Pons (tissue), 1 donor: ENCODE measurements at regions not wholly inside any gene's neighbourhood (a gene's known extent, or its start where the extent isn't known, plus 50 kb on each side); places are given as distances from the start of the nearest gene placed in this dataset.
"Not testable (repeated sequence)": the region's sequence is repeated elsewhere in the genome, so short reads cannot be mapped to it uniquely, and the experiment has no call there.

Experiments used
- DNase-seq: peaks from one replicate; pipeline ENCODE4 v3.0.0-alpha.2; 2016; ENCODE audit warnings: low spot score

DNA sequence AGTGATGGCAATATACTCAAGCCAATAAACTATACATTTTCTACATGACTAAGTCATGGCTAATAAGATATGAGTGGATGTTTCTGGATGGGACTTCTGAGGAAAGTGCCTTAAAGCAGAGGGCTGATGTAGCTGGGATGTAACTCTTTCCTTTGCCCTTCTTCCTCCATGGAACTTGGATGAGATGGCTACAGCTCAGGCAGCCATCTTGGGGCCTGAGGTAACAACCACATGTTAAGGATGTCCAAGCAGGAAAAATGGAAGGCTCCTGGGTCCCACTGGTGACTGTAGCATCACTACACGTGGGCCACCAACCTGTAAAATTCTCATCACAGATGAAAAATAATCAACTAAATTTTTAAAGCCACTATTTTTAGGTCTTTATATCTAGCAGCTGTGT lies 54.4 kb upstream of the GRIP1 start:
- DNase-seq = no peak

DNA sequence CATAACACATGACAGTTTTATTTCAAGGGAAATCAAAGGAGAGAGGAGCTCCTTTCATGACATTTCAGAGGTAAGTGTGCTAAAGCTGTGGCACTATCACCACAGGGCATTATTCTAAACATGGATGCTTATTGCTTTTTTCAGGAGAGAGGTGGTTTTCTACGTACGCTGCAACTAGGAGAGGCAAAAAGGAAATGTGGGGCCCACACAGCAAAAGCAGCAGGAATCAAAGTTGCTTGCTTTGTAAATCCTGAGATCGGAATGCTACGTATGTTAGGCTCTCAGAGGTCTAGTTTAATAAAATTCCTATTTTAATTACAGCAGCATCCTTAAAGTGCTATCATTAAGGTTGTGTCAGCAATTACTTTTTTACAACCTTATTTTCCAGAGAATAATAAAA lies 55.0 kb upstream of the GRIP1 start:
- no peak for DNase-seq

DNA sequence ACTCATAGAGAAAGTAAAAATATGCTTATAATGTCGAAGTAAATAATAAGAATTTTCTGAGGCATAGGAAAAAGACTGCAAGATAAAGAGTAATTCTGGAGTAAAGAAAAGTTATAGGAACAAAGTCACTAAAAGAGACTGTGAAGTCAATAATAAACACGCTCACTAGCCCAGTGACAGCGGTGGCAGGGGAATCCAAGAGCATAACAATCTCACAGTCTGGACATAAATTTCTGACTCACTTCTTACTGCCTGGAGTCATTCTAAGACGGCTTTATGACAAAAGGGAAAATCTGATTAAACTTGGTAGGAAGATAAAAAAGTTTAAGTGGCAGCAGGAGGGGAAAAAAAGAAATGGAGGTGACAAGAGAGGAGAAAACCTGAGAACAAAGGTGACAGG lies 56.4 kb upstream of the GRIP1 start:
- no peak for DNase-seq

DNA sequence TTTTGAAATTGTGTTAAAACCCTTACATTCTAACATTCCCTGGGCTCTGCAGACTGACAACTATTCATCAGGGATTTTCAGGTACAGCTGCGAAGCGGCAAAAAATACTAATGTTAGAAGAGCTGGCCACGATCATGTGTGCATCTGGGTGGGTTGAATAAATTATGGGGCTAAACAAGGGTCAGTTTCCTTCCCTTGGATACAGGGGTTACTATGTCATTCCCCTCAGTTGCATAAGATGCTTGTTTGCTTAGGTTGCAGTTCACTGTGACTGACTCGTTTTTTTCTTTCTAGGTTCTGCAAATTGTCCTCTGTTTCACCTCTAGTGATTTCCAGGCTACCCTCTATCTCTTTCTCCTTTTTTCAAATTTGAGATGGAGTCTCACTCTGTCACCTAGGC lies 58.1 kb upstream of the GRIP1 start:
- DNase-seq = no peak

DNA sequence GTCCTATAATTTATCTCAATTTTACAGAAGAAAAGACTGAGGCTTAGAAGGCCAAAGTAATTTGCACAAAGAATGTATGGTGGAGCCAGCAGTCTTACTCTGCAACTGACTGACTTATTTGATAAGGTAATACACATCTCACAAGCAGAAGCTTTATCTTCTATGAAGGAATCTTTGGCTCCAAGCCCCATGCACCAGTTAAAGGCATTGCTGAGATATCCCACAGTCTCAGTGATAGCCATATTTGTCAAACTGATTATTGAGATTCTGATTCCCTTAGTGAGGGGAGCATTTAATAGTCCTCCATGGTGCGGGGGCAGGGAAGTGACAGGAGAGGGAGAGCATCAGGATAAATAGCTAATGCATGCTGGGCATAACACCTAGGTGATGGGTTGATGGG lies 60.4 kb upstream of the GRIP1 start:
- DNase-seq = no peak

DNA sequence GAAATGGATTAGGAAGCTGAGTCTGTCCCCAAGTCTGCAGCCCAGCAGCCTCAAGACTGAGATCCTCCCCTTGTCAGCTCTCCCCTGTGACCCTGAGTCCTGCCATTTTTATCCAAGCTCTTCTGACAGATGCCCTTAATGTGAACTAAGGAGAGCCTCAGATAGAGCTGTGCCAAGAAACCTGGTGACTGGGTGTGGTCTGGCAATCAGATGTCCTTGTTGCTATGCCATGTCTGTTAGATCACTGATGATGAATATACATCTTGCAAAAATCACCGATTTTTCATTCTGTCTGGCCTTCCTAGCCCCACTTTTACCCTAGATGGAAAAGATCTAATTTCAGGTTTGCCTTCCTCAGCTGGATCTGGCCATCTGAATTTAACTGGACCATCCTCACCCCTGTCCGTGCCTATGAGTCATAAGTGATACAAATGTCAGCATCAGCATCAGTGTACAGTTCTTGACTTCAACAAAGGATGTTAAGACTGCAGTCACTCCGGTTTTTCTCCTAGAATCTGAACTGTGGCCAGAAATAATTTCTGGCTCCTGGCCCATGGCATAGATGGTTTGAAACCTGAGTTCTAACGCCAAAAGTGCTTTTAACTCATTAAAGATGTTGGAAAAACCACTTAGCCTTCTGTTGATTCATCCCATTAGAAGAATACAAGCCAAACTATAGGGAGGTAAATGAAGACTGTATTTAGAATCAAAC lies 61.2 kb upstream of the GRIP1 start:
- no peak for DNase-seq

DNA sequence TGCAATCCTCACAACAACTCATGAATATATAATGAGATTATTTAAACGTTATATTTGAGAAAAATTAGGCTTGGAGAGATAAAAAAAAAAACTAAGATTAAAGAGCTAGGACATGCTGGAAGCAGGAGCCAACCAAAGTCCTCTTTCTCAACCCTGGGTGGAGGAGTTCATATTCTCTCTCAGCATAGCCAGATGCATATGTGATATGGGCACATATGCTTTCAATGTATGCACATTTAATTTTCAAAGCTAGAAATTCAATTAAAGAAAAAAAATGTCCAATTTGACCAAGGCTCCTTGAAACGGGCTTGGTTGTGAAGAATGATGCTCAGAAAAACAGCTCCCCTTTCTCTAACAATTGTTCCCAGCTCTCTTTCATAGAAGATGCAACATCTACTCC lies 61.9 kb upstream of the GRIP1 start:
- no peak for DNase-seq

DNA sequence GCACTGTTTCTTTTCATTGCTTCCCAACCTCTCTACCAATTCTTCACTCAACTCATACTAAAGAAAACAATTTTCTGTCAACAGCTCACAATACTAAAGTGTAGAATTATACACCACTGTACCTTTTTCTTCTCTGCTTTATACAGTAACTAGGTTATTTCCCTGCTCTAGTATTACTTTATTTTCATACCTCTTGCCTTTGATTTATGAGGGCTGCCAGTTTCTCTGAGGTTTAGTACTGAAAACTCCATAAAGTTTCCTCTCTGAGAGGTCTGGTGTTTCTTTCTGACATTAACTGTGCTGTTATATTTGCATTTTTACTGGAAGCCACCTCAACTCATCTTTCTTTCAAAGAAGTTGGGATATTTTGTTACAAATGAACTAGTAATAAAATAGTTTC lies 63.0 kb upstream of the GRIP1 start:
- no peak for DNase-seq

DNA sequence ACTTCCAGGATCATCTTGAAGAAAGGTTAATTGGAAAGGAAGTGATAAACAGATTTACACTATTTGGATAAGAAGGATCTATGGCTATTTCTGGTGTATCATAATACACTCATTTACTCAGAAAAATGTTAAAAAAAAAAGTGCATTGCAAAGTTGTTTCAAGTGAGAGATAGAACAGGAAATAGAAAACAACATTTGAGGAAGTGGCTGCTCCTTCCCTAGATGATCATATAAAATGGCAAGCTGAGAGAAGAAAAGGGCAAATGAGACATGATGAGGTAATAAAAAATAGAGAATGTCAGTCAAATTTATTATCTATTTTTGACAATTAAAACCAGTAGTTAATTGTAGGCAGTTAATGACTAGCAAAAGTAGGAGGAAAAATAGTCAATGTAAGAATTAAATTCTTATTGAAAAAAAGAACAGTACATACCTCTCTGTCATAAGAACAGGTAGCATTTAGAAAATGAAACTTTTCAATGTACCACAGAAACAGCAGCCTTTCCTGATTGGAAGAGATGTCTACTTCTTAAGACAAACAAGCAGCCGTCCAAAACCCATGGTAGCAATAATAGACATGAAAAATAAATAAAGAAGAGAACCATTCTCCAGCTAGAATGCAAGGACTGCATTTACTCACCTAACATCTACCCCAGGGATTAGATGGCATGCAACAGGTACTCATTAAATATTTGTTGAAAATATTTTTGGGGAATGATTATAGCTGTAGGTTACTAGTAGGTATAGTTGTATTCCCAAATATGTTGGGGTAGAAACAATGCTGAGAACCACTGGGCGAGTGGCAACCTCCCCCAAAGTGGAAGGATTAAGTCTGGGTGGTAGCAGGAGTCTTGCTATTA lies 63.9 kb upstream of the GRIP1 start:
- no peak for DNase-seq

DNA sequence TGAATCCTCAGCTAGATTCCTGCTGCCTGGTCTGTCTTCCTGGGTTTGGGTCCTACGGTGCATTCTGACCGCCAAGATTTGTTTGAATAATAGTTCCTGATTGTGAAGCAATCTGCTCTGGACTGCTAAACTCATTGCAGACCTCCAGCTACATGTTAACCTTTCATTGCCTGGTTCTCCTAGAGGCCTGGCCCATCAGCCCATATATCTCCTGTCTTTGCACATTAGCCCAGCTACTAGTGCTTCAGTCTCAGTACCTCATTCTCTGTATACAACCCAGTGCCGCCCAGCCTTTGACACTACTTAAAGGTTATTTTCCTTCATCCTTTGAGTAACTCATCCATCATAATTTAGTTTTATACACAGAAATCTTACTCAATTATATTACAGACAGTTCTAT lies 65.6 kb upstream of the GRIP1 start:
- DNase-seq = no peak

DNA sequence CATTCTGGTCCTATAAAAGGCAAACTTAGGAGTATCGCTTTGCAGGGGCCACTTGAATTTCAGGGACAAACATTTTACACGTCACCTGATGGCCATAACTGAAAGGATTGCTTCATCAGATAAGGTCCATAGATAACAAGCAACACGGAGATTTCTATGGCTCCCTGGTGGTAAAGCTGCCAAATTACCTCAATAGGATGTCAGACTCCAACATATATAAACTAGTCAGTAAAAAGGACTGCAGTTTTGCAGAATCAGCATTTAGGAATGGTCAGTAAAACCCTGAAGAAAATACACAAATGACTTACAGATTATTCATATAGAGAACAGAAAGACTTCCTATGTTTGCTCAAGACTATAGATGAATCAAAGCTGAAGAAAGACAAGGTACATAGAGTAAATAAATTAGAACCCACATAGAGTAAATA lies 66.1 kb upstream of the GRIP1 start:
- DNase-seq = no peak

DNA sequence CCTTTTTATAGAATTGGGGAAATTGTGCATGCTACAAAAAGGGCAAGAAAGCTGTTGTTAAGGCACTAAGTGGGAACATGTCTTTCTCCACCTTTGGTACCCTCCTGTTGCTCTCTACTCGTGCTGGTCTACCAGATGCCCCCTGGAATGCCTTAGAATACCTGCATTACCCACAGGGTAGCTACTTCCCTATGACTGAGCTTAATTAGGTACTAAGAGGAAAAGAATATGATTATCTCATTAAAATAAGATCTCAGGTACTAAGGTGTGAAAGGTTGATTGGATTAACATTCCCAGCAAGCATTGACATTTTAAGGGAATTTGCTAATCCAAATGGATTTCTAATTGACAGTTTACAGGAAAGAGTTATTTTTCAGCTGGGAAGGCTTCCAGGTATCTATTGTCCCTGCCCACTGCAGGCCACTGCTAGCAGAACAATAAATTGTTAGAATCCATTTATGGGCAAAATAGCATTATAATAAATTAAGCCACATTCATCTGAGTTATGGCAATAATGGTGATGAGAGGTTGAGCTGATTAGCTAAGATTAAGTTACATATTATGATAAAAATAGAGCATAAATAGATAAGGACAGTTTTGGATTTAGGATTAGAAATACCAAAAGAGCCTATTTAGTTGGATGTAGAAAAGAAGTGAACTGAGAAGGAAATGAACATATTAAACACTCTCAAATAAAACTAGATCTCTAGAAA lies 67.8 kb upstream of the GRIP1 start:
- no peak for DNase-seq

DNA sequence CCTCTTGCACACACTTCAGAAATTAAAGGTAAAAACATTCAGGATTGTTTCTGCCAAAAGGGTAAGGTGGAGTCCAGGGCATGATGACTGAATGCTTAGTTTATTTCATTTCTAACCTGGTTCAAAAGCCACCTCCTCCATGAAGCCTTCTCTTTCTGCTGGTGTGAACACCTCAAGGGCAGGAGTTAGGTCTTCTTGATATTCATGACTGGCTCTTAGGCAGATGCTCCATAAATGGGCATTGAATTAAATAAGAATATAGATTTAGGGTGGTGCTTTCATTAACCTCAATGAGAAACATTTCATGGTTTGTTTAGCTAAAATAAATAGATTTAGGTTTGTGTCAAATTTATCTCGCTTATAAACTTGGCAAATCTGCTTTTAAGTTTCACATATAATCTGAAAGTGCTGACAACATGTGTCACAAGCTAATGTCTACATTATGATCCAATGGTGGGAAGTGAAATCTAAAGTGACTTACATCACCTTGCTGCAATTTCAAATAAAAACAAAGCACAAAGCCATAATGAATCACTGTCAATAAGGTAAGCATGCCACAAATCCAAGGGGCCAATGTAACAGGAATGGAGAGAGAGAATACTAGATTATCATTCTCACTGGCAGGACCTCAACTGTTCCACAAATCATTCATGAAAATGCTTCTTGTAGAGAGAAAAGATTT lies 72.7 kb upstream of the GRIP1 start:
- no peak for DNase-seq

DNA sequence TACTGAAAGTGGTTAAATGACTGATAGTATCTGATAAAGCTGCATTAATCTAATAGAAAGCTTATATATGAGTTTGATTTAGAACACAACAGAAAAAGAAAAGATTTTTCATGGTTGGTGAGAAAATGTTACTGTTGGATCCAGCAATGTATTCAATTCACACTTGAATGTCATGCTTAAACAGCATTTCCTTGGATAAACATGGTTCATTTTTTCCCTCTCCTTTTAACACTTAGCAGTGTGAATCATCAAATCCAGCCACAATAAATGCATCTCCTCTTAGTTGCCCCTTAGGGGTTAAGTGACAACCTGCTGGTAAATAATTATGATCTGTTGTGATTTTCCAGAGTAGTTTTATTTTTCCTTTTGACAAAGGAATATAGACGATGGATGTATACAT lies 74.9 kb upstream of the GRIP1 start:
- DNase-seq = no peak

DNA sequence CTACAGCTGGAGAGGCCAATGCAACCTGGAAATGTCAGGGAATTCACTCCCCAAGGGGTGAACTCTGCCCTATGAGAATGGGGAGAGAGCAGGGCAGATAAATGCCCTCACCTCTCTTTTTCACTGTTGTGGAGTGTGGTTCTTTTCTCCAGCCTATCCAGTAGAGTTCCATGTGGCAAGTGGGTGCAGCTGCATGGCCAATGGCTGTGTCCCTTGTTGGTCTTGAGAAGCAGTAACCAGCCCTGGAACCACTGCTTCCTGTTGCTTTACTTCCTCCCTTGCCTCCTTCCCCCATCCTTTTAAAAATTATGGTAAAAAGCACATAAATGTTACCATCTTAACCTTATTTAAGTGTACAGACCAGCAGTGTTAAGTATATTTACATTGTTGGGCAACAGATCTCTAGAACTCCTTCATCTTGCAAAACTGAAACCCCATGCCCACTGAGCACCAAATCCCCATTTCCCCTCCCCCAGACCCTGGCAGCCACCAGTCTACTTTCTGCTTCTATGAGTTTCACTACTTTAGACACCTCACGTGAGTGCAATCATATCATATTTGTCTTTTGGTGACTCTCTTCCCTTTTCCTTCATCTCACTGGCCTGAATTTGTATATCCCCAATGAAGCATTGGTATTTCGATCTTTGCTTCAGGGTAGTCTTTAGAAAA lies 77.0 kb upstream of the GRIP1 start:
- no peak for DNase-seq

DNA sequence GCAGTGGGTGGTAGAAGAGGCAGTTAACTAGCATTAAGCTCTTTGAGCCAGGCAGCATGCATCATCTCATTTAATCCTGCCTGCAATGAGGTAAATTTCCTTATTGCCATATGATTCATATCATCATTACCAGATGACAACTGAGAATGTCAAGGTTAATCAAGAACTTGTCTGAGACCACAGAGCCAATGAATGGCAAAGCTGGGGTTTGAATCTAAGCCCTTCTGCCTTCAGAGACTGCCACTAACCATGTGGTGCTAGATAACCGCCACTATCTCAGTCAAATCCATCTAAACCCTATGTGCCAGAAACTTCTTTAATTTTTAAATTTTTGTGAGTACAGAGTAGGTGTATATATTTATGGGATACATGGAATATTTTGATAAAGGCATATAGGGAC lies 77.8 kb upstream of the GRIP1 start:
- DNase-seq = no peak

DNA sequence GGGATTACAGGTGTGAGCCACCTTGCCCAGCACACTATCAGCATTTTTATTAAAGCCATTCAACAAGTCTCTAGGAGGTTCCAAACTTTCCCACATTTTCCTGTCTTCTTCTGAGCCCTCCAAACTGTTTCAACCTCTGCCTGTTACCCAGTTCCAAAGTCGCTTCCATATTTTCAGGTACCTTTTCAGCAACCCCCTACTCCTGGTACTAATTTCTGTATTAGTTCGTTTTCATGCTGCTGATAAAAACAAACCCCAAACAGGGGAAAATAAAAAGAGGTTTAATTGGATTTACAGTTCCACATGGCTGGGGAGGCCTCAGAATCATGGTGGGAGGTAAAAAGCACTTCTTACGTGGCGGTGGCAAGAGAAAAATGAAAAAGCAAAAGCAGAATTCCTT lies 81.2 kb upstream of the GRIP1 start:
- DNase-seq = not testable (repeated sequence)

DNA sequence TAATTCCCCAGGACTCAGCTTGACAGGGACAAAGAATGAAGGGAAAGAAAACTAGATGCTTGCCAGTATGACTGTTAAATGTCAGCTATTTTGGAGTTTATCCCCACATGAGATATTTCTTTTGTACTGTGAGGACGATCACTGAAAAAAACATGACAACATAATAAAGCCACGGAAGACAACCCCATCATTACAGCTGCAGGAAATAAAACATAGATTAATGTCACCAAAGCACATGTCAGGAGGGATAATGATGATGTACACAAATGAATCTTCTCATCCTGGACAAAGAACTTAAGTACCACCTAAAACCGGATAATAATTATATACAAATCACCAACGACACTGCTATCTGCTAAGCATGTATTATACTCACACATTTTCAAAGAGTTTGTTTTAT lies 84.6 kb upstream of the GRIP1 start:
- DNase-seq = no peak

DNA sequence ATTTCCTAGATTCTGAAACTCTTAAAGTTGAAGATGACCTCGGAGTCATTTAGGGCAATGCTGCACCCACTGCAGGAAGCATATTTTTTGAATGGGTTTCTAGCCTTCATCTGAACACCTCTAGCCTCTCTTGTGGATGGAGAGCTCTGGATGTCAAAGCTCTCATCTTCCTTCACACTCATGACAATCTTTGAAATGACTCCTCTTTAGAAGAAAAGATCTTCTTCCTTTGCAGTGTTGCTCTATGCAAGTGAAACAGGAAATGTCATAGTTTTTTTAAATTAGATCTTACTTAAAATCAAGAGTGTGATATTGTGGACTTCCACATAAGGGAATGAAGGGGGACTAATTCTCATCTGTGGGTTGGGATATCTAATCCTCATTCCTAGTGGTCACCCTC lies 86.3 kb upstream of the GRIP1 start:
- DNase-seq = no peak

DNA sequence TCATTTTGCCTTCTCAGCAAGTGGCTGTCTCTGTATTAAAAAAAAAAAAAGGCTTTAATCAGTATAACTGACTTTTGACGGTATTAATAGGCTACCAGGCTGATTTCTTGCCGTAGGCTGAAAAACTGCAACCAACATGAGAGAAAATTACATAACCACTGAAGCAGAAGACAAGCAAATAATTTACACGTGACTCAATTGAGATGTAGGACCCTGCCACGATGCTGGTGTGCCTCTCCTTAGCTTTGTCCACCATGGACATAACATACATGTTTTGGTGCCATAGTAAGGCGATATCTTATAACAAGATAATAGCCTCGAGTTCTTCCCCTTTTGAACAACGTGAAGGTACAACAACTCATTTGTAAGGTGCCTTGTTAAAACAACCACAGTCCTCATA lies 88.7 kb upstream of the GRIP1 start:
- no peak for DNase-seq

DNA sequence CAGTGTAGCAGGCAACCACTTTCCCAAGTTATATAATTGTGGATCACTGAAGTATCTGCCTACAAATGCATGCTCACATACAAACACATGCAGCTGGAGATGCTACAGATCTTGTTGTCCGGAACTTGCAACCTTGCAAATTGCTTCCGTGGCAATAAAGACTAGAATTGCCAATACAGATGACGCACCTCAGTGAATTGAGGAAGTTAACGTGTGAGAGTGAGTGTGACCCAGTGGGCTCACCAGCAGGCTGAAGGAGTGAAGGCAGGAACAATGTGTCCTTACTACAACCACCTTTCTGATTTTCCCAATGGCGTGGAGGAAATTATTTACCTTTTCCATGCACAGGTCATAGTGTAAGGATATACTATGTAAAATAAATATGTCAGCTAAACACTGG lies 89.4 kb upstream of the GRIP1 start:
- DNase-seq = no peak

DNA sequence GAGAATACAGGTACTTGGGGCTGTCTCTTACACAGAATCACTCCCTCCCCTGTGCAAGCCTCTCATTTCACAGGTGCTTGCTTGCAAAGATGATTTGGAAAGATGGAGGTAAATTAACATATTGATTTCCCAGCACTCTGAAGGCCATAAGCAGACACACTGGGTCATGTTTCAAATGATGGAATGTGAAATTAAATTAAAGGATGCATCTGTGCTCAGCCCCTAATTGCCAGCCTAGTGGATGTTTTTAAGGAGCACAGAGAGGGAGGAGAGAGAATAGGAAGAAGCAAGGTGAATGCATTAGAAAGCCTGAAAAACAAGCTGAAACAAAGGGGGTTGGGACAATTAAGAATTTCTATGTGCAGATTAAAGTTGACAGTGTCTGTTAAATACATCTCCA lies 96.1 kb upstream of the GRIP1 start:
- DNase-seq = no peak
